ENCODE measurements at regions not wholly inside any gene's neighbourhood (a gene's known extent, or its start where the extent isn't known, plus 50 kb on each side); places are given as distances from the start of the nearest gene placed in this dataset.

DNA sequence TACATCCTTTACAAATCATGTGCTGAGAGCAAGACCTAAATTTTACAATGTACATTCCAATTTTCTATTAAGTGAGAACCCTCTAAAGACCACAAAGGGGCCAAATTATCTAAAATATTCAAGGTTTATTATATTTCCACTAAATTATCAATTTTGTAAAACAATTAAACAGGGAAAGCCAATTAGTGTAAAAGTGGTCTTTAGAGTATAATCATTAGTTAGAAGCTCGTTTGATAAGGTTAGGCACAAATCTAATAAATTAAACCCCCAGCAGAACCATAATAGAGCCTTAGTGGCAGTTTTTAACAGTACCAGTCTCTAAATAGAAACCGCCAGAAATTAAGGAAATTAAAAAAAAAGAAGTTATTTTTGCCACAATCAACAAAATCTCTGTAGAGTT, 249.1 kb upstream of the MANEA start (continued):
- TF ChIP-seq, protein P1, sequence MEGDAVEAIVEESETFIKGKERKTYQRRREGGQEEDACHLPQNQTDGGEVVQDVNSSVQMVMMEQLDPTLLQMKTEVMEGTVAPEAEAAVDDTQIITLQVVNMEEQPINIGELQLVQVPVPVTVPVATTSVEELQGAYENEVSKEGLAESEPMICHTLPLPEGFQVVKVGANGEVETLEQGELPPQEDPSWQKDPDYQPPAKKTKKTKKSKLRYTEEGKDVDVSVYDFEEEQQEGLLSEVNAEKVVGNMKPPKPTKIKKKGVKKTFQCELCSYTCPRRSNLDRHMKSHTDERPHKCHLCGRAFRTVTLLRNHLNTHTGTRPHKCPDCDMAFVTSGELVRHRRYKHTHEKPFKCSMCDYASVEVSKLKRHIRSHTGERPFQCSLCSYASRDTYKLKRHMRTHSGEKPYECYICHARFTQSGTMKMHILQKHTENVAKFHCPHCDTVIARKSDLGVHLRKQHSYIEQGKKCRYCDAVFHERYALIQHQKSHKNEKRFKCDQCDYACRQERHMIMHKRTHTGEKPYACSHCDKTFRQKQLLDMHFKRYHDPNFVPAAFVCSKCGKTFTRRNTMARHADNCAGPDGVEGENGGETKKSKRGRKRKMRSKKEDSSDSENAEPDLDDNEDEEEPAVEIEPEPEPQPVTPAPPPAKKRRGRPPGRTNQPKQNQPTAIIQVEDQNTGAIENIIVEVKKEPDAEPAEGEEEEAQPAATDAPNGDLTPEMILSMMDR (IDR thresholded peaks at IDR 0.05; ENCODE audit: control extremely low read depth in 1 of 3, insufficient read depth in 1 of 3, low read depth in 1 of 3, low read length in 3 of 3) = no peak
- TF ChIP-seq YY1 (IDR thresholded peaks at IDR 0.05; ENCODE audit: low read depth, low read length) = no peak
- TF ChIP-seq EP300 (IDR thresholded peaks at IDR 0.05; ENCODE audit: borderline replicate concordance in 1 of 2, low read depth in 2 of 2, low read length in 2 of 2) = no peak
- TF ChIP-seq BRCA1 (IDR thresholded peaks at IDR 0.05; ENCODE audit: low read depth, low read length) = no peak
